ENCODE measurements at regions not wholly inside any gene's neighbourhood (a gene's known extent, or its start where the extent isn't known, plus 50 kb on each side); places are given as distances from the start of the nearest gene placed in this dataset.

DNA sequence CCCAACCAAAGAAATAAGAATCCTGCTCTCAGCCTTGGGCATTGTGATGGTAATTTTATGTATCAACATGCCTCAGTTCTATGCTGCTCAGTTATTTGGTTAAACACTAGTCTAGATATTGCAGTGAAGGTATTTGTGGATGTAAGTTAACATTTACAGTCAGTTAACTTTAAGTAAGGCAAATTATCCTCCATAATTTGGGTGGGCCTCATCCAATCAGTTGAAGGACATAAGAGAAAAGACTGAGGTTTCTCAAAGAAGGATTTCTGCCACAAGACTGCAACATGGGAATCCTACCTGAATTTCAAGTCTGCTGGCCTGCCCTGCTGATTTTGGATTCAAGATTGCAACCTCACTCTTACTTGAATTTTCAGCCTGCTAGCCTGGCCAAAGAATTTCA, 975.5 kb upstream of the ACVR2A start:
- no peak overlapping the region for H3K4me3 ChIP-seq
- H3K9me3 ChIP-seq = peaks cover 0 to 2% (median 0%) of the 10 kb centered on the region in 4 donors
- TF ChIP-seq POLR2AphosphoS5 (IDR thresholded peaks at IDR 0.05) (no peak), POLR2A (IDR thresholded peaks at IDR 0.05) (no peak), EP300 (IDR thresholded peaks at IDR 0.05) (no peak), CTCF (IDR thresholded peaks at IDR 0.05) (no peak)
- H3K4me1 ChIP-seq = no peaks in the 10 kb centered on the region
- no peak overlapping the region for H3K27ac ChIP-seq
- no peaks in the 10 kb centered on the region for H3K27me3 ChIP-seq
- no peaks in the 10 kb centered on the region for H3K36me3 ChIP-seq
- intact Hi-C loops (cut with DNase I) = no loop called here
- no peak for DNase-seq

- H3K9me3 ChIP-seq = peaks cover 0 to 2% (median 0%) of the 10 kb centered on the region in 4 donors
- intact Hi-C loops (cut with DNase I) = no loop called here
- H3K4me3 ChIP-seq = no peak overlapping the region
- H3K27me3 ChIP-seq = no peaks in the 10 kb centered on the region
- TF ChIP-seq CTCF (IDR thresholded peaks at IDR 0.05) (no peak), POLR2A (IDR thresholded peaks at IDR 0.05) (no peak), POLR2AphosphoS5 (IDR thresholded peaks at IDR 0.05) (no peak), EP300 (IDR thresholded peaks at IDR 0.05) (no peak)
- no peak for DNase-seq
- no peaks in the 10 kb centered on the region for H3K4me1 ChIP-seq
- no peaks in the 10 kb centered on the region for H3K36me3 ChIP-seq
- H3K27ac ChIP-seq = no peak overlapping the region
Measured at GRCh38 chr2:146868051-146868450, 976.8 kb upstream of the ACVR2A start.

- no peaks in the 10 kb centered on the region for H3K36me3 ChIP-seq
- H3K9me3 ChIP-seq = peaks cover 0 to 2% (median 0%) of the 10 kb centered on the region in 4 donors
- TF ChIP-seq EP300 (IDR thresholded peaks at IDR 0.05) (no peak), POLR2A (IDR thresholded peaks at IDR 0.05) (no peak), CTCF (IDR thresholded peaks at IDR 0.05) (no peak), POLR2AphosphoS5 (IDR thresholded peaks at IDR 0.05) (no peak)
- no peak for DNase-seq
- no peaks in the 10 kb centered on the region for H3K4me1 ChIP-seq
- WGBS, 2 donors = 87 to 89% methylated on average over 5 of the region's 5 CpGs
- H3K27ac ChIP-seq = no peak overlapping the region
- intact Hi-C loops (cut with DNase I) = no loop called here
- no peak overlapping the region for H3K4me3 ChIP-seq
- H3K27me3 ChIP-seq = no peaks in the 10 kb centered on the region
Measured at GRCh38 chr2:146867477-146867986, 977.3 kb upstream of the ACVR2A start.

GRCh38 chr2:146853741-146854444, 990.9 kb upstream of the ACVR2A start:
- Histone ChIP-seq H3K27me3 (no peaks in the 10 kb centered on the region), H3K4me3 (no peak overlapping the region), H3K27ac (no peak overlapping the region), H3K4me1 (peaks cover 0 to 10% (median 3%) of the 10 kb centered on the region in 4 donors), H3K9me3 (no peaks in the 10 kb centered on the region), H3K36me3 (no peaks in the 10 kb centered on the region)
- 59 to 74% methylated on average over 2 of the region's 2 CpGs for WGBS, 2 donors
- DNase-seq = no peak
- TF ChIP-seq POLR2AphosphoS5 (IDR thresholded peaks at IDR 0.05) (no peak), EP300 (IDR thresholded peaks at IDR 0.05) (no peak), CTCF (IDR thresholded peaks at IDR 0.05) (no peak), POLR2A (IDR thresholded peaks at IDR 0.05) (no peak)
- intact Hi-C loops (cut with DNase I) = no loop called here

DNA sequence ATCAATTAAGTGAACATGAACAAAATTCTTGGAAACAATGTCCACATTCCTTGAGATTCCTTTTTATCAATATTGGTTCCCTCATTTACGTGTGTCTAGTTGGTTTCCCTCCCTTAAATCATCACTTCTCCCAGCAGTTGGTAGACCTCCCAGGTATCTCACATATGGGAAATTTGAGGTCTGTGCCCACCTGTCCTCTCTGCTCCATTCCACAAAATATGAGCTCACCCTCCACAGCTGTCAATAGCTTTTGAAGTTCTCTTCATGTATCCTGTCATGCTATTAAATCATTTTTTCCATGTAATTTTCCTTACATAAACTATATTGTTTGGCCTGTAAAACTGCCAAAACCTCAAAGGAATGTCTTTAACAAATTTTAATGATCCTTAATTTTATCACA, 992.2 kb upstream of the ACVR2A start:
- Histone ChIP-seq H3K36me3 (no peaks in the 10 kb centered on the region), H3K27me3 (no peaks in the 10 kb centered on the region), H3K9me3 (no peaks in the 10 kb centered on the region), H3K4me1 (peaks cover 0 to 10% (median 3%) of the 10 kb centered on the region in 4 donors), H3K27ac (no peak overlapping the region), H3K4me3 (no peak overlapping the region)
- DNase-seq = no peak
- TF ChIP-seq CTCF (IDR thresholded peaks at IDR 0.05) = no peak
- no peak for TF ChIP-seq EP300 (IDR thresholded peaks at IDR 0.05)
- TF ChIP-seq POLR2A (IDR thresholded peaks at IDR 0.05) = no peak
- no peak for TF ChIP-seq POLR2AphosphoS5 (IDR thresholded peaks at IDR 0.05)
- intact Hi-C loops (cut with DNase I) = no loop called here
- 71 to 76% methylated on average over 1 of the region's 1 CpG for WGBS, 2 donors

All from sigmoid colon (tissue), 6 donors.